Cerebellar cortex (tissue), 1 donor: ENCODE measurements at regions not wholly inside any gene's neighbourhood (a gene's known extent, or its start where the extent isn't known, plus 50 kb on each side); places are given as distances from the start of the nearest gene placed in this dataset.
"Not testable (repeated sequence)": the region's sequence is repeated elsewhere in the genome, so short reads cannot be mapped to it uniquely, and the experiment has no call there.

Experiments
- DNase-seq: peaks from one replicate; pipeline ENCODE4 v3.0.0-alpha.2; 2015; ENCODE audit warnings: low spot score

- no peak for DNase-seq
These were observed 656.1 kb upstream of the NOVA1 start for GRCh38 chr14:27253966-27254365.

- no peak for DNase-seq
These were observed 659.0 kb upstream of the NOVA1 start for GRCh38 chr14:27256805-27257204.

- DNase-seq, result no peak
These were observed 670.0 kb upstream of the NOVA1 start for GRCh38 chr14:27267876-27268275.

GRCh38 chr14:27270716-27271115 is 672.9 kb upstream of the NOVA1 start:
- DNase-seq, result no peak

GRCh38 chr14:27278341-27278740 is 680.5 kb upstream of the NOVA1 start:
- no peak for DNase-seq

GRCh38 chr14:27305441-27305945 is 707.7 kb upstream of the NOVA1 start:
- DNase-seq, result no peak

- DNase-seq, result not testable (repeated sequence)
These were observed 714.9 kb upstream of the NOVA1 start for GRCh38 chr14:27312730-27313129.

GRCh38 chr14:27314231-27314630 is 716.4 kb upstream of the NOVA1 start:
- no peak for DNase-seq

GRCh38 chr14:27315477-27315876 is 717.6 kb upstream of the NOVA1 start:
- DNase-seq, result no peak

GRCh38 chr14:27315947-27316346 is 718.1 kb upstream of the NOVA1 start:
- DNase-seq, result no peak

- no peak for DNase-seq
These were observed 721.1 kb upstream of the NOVA1 start for GRCh38 chr14:27318774-27319420.

- DNase-seq, result no peak
These were observed 722.4 kb upstream of the NOVA1 start for GRCh38 chr14:27320261-27320660.

- DNase-seq, result no peak
These were observed 729.3 kb upstream of the NOVA1 start for GRCh38 chr14:27327095-27327494.

GRCh38 chr14:27338012-27338411 is 740.2 kb upstream of the NOVA1 start:
- DNase-seq, result no peak

GRCh38 chr14:27363036-27363435 is 765.2 kb upstream of the NOVA1 start:
- DNase-seq, result not testable (repeated sequence)

GRCh38 chr14:27366596-27366995 is 768.8 kb upstream of the NOVA1 start:
- no peak for DNase-seq

- no peak for DNase-seq
These were observed 769.5 kb upstream of the NOVA1 start for GRCh38 chr14:27367345-27367744.

- DNase-seq, result no peak
These were observed 772.2 kb upstream of the NOVA1 start for GRCh38 chr14:27370074-27370473.

GRCh38 chr14:27370775-27371174 is 772.9 kb upstream of the NOVA1 start:
- DNase-seq, result no peak

GRCh38 chr14:27371209-27371608 is 773.4 kb upstream of the NOVA1 start:
- no peak for DNase-seq

GRCh38 chr14:27371868-27372267 is 774.0 kb upstream of the NOVA1 start:
- DNase-seq, result no peak

GRCh38 chr14:27372771-27373170 is 774.9 kb upstream of the NOVA1 start:
- no peak for DNase-seq

GRCh38 chr14:27384124-27384523 is 786.3 kb upstream of the NOVA1 start:
- no peak for DNase-seq

GRCh38 chr14:27386391-27386790 is 788.6 kb upstream of the NOVA1 start:
- no peak for DNase-seq
